HG03196 (cell line): ENCODE measurements at regions not wholly inside any gene's neighbourhood (a gene's known extent, or its start where the extent isn't known, plus 50 kb on each side); places are given as distances from the start of the nearest gene placed in this dataset.

Source experiments
- ATAC-seq: cut with Tn5 transposase; IDR thresholded peaks from one replicate; pipeline ENCODE4 v1.9.1; 2021; ENCODE audit not compliant: unreplicated experiment

DNA sequence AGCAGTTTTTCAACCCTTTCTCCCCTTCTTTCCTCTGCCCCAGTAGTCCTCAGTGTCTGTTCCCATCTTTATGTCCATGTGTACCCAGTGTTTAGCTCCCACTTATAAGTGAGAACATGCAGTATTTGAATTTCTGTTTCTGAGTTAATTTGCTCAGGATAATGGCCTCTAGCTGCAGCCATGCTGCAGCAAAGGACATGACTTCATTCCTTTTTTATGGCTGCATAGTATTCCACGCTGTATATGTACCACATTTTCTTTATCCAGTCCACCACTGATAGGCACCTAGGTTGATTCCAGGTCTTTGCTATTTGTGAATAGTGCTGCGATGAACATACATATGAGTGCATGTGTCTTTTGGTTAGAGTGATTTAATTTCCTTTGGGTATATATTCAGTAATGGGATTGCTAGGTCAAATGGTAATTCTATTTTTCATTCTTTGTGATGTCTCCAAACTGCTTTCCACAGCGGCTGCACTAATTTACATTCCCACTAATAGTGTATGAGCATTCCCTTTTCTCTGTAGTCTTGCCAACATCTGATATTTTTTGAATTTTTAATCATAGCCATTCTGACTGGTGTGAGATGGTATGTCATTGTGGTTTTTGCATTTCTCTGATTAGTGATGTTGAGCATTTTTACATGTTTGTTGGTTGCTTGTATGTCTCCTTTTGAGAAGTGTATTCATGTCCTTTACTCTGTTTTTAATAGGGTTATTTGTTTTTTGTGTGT, 54.6 kb upstream of the ANK2 start:
- no peak for ATAC-seq
